Caki2 (cell line): ENCODE measurements at regions not wholly inside any gene's neighbourhood (a gene's known extent, or its start where the extent isn't known, plus 50 kb on each side); places are given as distances from the start of the nearest gene placed in this dataset.
"Not testable (repeated sequence)": the region's sequence is repeated elsewhere in the genome, so short reads cannot be mapped to it uniquely, and the experiment has no call there.

ENCODE experiments used
- DNase-seq: peaks from one replicate; pipeline ENCODE4 v3.0.0-alpha.2; 2015; ENCODE audit warnings: low read depth
- in situ Hi-C: cut with HindIII; loops from 2 replicates; pipeline ENCODE4 v1.10.0; 2016; ENCODE audit warnings: low sequenced_read_pairs, low pct_unique_long_range_greater_than_20kb, mixed read lengths

- DNase-seq: no peak
- in situ Hi-C loops: no loop called here
Measured at GRCh38 chr12:31801872-31802271, 73.1 kb upstream of the AMN1 start.

DNA sequence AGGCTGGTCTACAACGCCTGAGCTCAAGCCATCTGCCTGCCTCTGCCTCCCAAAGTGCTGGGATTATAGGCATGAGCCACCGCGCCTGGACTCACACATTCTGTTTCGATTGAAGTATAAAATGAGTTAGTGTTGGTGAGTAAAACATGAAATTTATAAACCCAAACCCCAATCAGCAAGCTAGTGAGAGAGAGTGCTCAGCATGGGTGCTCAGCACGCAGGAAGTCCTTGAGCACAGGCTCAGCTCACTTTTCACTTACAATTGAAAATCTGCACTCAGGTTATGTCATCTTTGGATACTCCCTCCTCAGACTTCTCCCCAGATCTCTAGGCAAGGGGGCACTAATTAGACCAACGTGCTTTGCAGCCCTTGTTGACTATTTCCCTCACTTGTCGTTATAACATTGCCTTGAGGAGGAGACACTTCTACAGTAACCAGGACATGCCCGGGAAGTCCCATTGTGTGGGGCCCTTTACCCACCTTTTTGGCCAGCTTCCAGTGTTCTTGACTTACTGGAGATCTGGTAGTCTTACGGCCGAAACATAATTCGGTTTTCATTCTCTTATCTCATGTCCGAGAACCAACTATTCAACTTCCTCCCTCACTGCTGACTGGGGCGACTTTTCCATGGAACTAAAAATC lies 68.5 kb upstream of the AMN1 start:
- in situ Hi-C loops: no loop called here
- DNase-seq: no peak

- in situ Hi-C loops: no loop called here
- DNase-seq: no peak
Measured at GRCh38 chr12:31796270-31796951, 67.6 kb upstream of the AMN1 start.

DNA sequence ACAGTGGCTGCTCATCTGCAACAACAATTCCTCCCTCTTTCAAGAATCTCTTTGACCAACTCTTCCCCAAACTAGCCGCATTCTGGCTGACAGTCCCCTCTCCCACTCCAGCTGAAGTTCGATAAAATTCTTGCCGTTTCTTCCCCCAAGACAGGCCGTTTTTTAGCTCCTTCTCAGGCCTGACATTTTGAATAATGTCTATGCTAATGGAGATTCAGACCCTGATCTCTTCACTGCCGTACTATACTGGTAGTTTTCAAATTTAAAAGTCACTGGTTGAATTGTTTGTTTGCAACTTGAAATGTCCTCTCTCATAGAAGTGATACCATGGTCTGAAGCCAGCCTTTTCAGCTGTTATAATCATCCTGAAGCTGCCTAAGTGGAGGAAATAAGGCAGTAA lies 65.9 kb upstream of the AMN1 start:
- DNase-seq: no peak
- in situ Hi-C loops: no loop called here

GRCh38 chr12:31791265-31791664 lies 62.4 kb upstream of the AMN1 start:
- in situ Hi-C loops, DNase-seq: not testable (repeated sequence)

DNA sequence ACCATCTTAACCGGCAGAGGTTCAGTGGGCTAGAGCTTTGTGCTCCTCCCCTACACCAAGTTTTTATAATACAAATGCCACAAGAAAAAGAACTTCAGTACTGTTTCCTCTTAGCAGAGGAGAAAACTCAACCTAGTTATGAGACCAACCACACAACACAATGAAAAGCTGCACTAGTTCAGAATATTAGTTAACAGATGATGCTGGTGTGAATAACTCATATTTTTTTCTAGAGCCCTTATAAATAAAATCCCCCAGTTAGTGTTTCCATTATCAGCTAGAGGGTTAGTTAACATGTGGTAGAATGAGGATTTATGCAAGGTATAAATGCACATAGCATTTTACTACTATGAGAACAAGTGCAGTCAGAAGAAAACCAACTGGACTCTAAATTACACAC lies 61.9 kb upstream of the AMN1 start:
- DNase-seq: no peak
- in situ Hi-C loops: no loop called here

GRCh38 chr12:31785318-31785717 lies 56.5 kb upstream of the AMN1 start:
- no peak for DNase-seq
- in situ Hi-C loops: no loop called here

DNA sequence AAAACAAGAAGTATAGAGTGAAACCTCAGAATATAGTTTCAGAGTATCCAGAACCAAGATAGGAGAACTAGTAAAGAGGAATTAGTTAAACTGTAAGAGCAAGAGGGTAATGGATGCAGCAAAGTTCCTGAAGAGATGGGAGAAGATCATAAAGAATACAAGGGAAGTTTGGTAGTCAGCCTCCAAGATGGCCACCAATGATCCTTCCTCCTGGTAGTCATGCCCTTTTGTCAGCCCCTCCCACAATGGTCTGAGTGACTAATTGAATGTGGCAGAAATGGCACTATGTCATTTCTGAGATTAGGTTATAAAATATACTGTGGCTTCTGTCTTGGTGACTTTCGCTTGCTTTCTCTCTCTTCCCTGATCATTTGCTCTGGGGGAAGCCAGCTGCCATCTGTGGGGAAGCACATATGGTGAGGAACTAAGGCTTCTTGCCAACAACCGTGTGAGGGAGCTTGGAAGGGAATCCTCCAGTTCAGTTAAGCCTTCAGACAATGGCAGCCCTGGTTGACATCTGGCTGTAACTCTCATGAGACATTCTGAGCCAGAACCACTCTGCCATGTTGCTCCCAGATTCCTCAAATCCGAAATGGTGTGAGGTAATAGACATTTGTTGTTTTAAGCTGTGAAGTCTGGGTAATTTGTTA lies 55.3 kb upstream of the AMN1 start:
- DNase-seq: no peak
- in situ Hi-C loops: no loop called here

- in situ Hi-C loops: no loop called here
Measured at GRCh38 chr12:31783556-31783955, 54.7 kb upstream of the AMN1 start.

DNA sequence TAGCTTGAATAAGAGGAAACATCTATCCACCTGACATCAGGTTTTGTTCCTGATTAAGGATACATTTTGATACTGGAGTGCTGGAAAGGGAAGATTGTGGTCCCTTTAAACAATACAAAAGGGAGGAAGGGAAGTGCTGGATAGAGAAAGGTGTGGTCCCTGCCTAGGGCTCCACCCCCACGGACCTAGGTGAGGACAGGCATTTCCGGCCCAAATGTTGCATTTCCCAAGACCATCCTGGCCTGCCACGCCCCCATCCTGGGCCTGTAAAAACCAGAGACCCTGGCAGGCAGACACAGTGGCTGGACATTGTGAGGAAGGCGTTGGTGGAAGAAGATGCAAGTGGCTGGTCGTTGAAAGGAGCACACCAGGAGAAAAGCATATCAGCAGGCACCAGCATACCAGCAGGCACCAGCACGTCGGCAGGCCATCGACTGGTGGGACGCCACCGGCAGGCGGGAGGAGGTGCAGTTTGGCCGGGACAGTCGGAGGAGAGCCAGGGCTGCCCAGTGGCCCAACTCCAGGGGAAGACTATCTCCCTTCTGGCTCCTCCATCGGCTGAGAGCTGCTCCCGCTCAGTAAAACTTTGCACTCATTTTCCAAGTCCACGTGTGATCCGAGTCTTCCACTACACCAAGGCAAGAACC lies 53.2 kb upstream of the AMN1 start:
- DNase-seq: no peak
- in situ Hi-C loops: no loop called here

More at GRCh38 chr12:31783556-31783955, 54.7 kb upstream of the AMN1 start:
- no peak for DNase-seq

GRCh38 chr12:31780096-31780495 lies 51.3 kb upstream of the AMN1 start:
- in situ Hi-C loops: no loop called here
- no peak for DNase-seq

GRCh38 chr12:31778687-31779086 lies 49.9 kb upstream of the AMN1 start:
- DNase-seq: no peak
- in situ Hi-C loops: no loop called here
